Occipital lobe (tissue), 1 donor: ENCODE measurements at regions not wholly inside any gene's neighbourhood (a gene's known extent, or its start where the extent isn't known, plus 50 kb on each side); places are given as distances from the start of the nearest gene placed in this dataset.

Experiments used
- DNase-seq: peaks from one replicate; lab custom pipeline; 2025; lab: John Stamatoyannopoulos, UW

- DNase-seq = no peak
These were observed 363.1 kb downstream of the LPIN1 start for GRCh38 chr2:12109363-12110017.

DNA sequence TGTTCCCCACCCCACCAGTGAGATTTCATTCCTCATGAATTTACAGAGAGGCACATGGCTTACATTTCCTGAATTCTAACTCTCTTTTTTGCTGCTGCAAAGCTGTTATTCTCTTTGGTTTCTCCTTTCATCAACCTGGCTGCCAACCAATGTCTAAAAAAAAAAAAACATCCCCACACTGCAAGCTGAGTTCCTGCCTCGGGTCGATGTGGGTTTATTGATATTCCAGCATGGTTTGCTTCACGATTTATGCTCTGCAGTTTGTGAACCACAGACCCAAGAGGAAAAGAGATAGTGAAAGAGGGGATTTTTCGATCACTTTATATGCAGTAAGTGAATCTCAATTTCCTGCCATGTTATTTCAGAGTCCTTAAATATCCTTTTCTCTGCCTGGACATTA is 363.6 kb downstream of the LPIN1 start:
- no peak for DNase-seq

DNA sequence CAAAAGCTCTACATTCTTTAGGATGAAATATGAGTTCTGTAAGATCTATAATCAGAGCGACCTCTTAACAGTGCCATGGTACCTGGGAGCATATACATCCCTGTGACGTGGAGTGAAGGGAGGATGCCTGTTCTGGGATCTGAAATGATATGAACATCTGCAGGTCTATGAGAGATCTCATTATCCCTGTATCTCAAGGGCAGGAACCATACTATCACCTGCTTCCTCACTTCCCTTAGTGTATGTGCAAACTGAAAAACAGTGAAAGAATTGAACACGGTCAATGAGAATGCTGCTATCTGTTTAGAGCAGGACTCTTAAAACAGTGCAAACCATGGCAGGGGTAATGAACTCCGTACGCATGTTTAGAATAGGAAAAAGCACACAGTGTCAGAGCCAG is 364.0 kb downstream of the LPIN1 start:
- no peak for DNase-seq

- no peak for DNase-seq
These were observed 367.0 kb downstream of the LPIN1 start for GRCh38 chr2:12113412-12113811.

GRCh38 chr2:12114816-12115215 is 368.4 kb downstream of the LPIN1 start:
- DNase-seq = no peak

- no peak for DNase-seq
These were observed 369.9 kb downstream of the LPIN1 start for GRCh38 chr2:12116228-12116750.

GRCh38 chr2:12119841-12120240 is 373.4 kb downstream of the LPIN1 start:
- no peak for DNase-seq

DNA sequence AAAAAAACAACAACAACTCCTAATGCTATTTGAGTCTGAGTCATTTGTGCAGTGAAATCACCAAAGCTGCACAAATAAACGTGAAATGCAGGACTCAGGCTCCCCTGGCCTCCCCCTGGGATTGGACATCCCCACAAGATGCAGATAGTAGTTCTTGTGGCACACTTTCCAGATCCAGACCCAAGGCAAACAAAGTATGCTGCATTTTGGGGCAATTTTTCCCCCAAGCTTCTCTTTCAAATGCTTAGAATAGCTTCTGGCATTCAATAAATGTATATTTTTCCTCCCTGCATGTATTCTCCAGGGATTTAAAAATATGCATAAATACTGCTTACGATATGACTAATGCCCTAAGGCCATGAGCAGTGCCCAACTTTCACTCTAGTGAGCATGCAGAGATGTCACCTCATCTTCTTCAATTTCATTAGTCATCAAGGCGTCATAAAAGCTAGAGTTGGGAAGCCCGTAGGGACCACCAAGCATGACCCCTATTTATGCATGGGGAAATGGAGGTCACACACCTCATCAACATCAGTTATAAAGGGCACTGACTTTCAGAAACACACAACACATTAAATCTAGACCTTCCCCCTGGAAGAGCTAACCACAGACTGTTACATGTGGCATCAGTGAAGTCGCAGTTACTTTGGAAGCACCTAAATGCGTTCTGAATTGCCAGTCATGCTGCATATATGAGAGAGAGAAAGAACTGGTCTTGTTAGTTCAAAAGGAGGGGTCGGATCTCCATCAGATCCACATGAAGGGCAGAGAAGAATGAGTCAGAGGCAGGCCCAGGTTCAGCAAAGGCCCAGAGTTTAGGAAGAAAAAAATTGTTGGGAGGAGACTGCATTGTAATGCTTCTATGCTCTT is 374.1 kb downstream of the LPIN1 start:
- no peak for DNase-seq

DNA sequence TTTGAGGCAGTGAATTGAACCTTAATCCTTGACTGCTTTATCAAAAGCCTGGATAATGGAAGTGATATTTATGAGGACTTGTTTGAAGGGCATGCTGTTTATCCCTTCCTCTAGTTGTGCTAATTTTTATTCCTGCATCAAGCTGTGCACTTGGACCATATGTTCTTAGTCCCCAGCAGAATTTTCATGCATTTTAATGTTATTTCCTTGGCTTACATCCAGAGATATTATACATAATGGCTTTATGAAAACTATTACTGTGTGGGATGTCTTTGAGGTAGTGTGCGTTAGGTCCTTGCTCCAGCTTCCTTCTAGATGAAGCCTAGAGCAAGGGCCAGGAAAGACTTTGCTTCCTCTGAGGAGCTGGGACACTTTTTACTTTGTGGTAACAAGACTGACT is 378.4 kb downstream of the LPIN1 start:
- no peak for DNase-seq

- DNase-seq = no peak
These were observed 379.9 kb downstream of the LPIN1 start for GRCh38 chr2:12126318-12126717.

DNA sequence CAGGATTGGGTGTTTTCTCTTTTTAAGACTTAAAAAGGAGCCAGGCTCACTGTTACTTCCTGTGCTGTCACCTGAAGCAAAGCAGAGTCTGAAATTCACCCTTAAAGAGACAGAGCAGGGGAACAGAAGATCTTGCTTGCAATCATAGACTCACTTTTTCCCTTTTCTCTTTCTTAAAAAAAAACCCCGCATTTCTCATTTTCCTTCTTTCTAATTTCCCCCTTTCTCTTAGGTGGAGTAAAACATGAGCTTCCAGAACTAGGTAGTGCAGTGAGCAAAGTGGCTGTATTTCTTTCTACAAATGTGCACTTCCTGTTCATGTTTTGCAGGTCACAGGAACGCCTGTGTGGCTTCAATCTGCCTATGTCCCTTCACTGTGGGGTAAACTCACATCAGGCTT is 381.2 kb downstream of the LPIN1 start:
- DNase-seq = no peak

GRCh38 chr2:12131975-12132374 is 385.5 kb downstream of the LPIN1 start:
- DNase-seq = no peak

DNA sequence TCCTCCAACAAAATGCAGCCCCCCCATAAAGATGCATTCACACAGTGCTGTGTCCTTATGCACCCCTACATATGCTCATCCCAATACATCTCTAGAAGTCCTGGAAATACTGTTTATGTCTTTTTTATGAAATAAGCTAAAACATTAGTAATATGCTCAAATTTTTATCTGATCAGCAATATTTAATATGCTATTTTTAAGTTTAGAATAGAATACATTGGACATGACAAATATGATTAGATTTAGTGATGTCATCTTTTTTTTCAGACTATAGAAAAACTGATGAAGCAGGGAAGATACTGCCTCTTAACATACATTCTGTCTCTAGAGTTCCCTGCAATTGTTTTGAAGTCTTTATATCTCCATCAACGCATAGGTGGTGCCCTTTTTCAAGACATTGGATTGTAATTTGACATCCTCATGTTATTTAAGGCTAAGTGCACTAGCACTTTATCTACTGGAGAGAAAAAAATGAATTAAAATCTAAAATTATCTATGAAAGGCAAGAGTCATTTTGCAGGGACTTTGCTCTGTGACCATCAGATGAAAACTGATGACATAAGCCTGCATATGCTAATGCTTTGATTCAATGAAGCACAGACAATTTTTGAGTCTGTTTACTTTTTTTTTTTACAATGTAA is 395.3 kb downstream of the LPIN1 start:
- no peak for DNase-seq

DNA sequence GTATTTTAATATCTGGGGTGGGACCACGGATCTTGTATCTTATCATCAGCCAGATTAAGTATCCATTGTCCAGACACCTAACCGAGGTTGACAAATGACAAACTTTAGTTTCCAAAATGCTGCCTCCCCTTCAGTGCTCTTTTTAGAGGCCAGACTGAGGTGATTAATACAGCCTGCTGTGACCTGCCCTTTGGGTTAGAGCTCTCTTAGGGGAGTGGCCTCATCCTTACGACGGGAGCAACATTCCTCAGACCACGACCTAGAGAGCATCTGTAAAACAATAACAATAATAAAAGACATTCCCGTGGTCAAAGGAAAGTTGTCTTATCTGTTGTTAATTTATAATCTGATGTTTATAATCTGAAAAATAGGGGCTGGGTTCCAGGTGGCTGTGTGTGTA is 405.3 kb downstream of the LPIN1 start:
- DNase-seq = no peak

DNA sequence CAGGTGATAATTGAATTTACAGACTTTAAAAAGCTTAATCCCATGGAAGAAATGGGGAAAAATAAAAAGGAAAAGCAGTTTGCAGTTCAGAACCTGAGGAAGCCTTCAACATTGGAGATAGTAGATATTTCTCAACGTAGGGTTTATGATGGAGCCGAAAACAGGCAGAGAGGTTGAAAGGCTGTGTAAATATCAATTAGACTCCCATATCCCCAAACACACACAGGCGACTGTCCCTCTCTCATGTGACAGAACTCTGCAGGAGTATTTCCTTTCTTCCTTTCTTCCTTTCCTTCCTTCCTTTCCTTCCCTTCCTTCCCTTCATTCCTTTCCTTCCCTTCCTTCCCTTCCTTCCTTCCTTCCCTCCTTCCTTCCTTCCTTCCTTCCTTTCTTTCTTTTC is 406.5 kb downstream of the LPIN1 start:
- no peak for DNase-seq

- no peak for DNase-seq
These were observed 409.0 kb downstream of the LPIN1 start for GRCh38 chr2:12155303-12156051.

- no peak for DNase-seq
These were observed 409.9 kb downstream of the LPIN1 start for GRCh38 chr2:12156349-12156748.

DNA sequence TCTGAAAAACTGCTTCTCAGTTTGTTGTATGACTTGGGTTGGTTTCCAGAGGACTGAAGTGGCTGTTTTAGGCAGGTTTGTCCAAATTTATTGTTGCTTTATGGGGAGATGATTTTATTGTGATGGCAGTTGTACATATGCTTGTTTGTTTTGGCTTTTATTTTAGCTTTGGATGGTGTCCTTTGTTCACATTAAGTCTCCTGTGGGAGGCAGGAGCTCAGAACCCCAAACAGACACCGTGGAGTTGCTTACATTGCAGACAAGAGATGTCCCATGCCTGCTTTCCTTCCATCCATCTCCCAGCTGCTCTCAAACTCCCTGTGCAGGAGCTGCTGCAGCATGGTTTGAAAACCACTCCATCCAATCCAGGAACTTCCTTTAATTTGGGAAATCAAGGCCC is 414.7 kb downstream of the LPIN1 start:
- no peak for DNase-seq

GRCh38 chr2:12162269-12163247 is 416.1 kb downstream of the LPIN1 start:
- DNase-seq = no peak

- no peak for DNase-seq
These were observed 417.4 kb downstream of the LPIN1 start for GRCh38 chr2:12163866-12164265.
